Sciatic nerve (tissue), 2 donors: ENCODE measurements at regions not wholly inside any gene's neighbourhood (a gene's known extent, or its start where the extent isn't known, plus 50 kb on each side); places are given as distances from the start of the nearest gene placed in this dataset.

Experiments used
- ATAC-seq: fragments of 200-7000 bp; cut with Tn5 transposase; one replicate; pipeline ENCODE4 v1.9.1; 2020; ENCODE audit warnings: mild to moderate bottlenecking, moderate library complexity
- DNase-seq: peaks from one replicate; pipeline ENCODE4 v3.0.0-alpha.2; 2020; ENCODE audit warnings: low spot score
- intact Hi-C: fragments of 100-400 bp; cut with DNase I; formaldehyde crosslinking; loops from one replicate; pipeline ENCODE4 v1.14.2; 2022
- donor health status: DM: no; HTN: no; CAD: no.
- donor health status: DM: no; HTN: no; CAD: no.

DNA sequence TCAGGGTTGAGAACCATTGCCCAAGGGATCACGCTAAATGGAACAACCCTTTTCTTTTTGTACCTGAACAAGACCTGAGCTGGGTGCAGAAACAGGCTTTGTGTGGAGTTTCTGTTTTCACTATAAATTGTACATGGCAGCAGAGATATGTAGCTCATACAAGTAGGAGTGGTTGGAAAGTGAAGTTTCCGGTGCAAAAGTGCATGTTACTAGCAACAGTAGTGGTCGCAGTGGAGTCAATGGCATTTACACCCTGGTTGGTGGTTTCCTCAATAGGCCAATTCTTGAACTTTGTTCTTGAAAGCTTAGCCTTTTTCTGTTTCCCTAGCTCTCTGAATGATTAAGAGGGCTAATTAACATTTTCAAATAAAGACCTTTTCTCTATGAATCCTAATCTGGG lies 170.7 kb downstream of the NEBL start:
- no peak for ATAC-seq
- intact Hi-C loops = no loop called here
- DNase-seq = no peak

DNA sequence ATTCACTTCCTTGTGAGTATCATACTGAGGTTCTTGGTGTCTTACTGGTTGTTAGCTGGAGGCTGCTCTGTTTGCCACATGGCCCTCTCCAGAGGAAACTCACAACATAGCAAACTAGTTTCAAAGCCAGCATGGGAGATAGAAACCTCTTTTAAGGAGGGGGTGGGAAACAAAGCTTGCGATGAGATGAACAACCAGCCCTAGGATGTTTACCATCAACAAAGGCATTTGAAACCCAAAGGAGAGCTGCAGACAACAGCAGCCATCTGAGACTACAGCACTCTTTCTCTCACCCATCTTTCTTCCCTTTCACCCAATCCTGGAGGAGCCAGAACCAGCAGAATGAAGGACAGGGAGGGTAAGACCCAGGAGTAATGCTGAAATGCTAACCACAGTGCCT lies 182.1 kb downstream of the NEBL start:
- DNase-seq (no peak), ATAC-seq (no peak)
- intact Hi-C loops = no loop called here

DNA sequence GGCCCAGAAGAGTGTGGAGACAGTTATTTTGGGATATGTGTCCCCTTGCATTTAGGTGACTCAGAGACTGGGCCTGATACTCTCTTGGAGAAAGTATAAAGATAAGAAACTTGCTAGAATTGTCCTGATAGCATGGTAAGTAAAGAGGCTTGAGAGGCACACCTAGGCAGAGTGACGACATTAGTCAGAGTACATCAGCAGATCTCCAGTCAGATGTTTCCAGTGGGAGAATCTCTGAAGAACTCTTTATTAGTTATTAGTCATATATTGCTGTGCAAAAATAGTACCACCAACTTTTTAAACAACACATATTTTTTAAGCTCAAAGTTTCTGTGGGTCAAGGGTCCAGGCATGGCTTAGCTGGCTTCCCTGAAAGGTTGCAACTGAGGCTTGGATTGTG lies 182.6 kb downstream of the NEBL start:
- DNase-seq (no peak), ATAC-seq (no peak)
- intact Hi-C loops = no loop called here

DNA sequence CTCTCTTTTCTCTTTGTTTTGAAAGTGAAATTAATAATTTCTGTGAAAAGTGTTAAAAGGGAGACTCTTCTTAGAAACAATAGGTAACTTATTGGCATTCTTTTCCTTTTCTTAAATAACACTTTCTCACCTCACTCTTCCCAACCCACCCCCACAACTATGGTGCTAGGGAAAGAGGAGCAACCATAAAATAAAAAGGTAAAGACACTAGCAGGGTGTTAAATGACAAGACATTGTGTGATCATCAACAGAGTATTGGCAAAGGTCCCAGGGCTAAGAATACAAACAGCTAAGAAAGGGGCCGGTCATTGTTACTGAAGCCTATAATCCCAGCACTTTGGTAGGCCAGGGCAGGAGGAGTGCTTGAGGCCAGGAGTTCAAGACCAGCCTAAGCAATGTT lies 183.7 kb downstream of the NEBL start:
- intact Hi-C loops = no loop called here
- ATAC-seq (no peak), DNase-seq (no peak)

DNA sequence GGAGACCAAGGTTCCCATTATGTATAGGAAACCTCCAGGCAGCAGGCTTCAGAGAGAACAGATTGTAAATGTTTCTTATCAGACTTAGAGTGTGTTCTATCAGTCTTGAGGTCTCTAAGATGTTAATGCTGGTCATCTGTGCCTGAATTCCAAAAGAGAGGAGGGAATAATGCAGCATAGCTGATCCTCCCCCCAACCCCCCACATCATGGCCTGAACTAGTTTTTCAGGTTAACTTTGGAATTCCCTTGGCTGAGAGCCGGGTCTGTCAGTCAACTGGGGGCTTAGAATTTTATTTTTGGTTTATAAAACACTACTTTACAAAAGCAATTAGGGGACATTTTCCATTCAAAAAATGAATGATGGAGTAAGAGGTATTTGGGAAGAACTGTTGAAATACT lies 184.3 kb downstream of the NEBL start:
- no peak for DNase-seq
- ATAC-seq = no peak
- intact Hi-C loops = no loop called here

DNA sequence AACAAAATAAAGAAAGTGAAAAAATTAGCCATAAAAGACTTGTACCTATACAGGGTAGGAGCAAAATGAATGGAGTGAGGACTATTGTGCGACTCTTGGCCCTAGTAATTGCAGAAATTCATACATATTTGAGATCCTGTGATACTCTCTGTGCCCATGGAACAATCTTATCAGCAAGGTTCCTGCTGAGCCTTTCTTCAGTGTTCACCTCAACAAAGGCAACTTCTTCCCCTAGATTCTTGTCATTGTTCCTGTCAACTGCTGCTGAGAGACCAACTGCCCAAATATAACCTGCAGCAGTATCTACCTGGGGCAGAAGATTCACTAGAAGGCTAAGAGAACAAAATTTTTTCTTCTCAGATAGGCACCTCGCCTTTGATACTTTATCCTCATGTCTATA lies 187.4 kb downstream of the NEBL start:
- ATAC-seq = no peak
- intact Hi-C loops = no loop called here
- DNase-seq = no peak

DNA sequence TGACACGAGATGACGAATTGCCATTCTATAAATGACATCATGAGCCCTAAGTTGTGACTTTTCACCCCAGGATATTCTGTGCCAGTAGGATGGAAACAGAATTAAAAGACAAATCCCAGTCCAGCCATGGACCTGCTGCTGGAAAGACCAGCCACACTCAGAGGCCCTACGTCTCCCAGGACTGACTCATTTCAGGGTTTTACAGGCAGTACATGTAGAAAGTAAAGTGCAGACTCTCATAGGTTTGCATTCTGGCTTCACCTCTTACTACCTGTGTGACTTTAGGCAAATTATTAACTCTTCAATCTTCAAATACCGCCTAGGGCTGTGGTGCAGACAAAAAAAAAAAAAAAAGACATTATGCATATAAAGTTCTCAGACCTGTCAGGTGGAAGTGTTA lies 188.8 kb downstream of the NEBL start:
- intact Hi-C loops = no loop called here
- ATAC-seq (no peak), DNase-seq (no peak)

DNA sequence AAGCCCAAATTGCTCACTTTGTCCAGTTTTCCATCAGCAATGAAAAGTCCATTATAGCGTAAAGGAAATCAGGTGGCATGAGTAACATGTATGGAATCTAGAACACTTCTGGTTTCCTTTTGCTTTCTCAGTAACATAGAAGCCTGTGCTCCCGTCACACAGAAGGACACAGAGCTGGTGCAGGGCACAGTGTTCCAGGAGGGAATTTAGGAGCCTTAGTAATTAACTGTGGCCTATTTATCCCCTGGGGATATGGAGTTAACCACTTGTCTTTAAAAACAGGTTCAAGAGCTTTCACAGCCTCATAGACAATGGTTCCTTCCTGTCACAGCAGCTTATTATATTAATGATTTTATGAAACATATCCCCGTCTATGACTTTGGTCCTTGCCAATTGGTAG lies 189.9 kb downstream of the NEBL start:
- ATAC-seq = no peak
- no peak for DNase-seq
- intact Hi-C loops = no loop called here

DNA sequence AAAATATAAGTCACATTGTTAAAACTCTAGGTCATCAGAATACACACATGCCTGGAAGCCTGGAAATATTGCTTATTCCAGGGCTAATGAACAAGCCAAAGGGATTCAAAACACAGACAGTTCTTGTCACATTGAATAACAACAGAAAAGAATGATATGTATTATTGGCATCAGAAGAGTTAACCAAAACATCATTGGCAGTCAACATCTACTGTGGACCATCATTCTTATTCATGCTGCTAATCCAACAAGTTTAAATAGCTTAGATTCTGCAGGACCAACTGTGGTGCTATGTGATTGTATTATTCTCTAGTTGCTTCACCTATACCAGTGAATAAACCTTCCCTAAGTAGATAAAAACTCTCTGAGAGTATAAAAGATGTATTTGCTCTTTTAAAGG lies 198.3 kb downstream of the NEBL start:
- ATAC-seq (no peak), DNase-seq (no peak)

DNA sequence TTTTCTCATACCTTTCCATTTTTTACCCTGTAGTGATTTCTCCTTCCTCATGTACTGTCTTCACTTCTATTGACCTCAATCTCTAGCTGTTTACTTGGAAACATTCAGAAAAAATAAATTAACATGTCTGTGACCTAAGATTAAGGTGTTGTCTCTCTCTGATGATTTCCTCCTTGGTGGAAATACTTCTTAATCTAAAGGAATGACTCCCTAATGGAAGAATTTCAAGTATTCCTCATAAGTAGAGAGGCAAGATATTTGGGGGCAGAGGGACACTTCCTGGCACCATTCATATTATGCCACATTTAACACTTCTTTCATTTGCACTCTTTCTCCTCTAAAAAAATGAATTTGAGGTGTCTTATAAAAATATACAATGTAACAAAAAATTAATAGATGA lies 202.8 kb downstream of the NEBL start:
- DNase-seq = no peak
- ATAC-seq = no peak
- intact Hi-C loops = no loop called here

More for the DNA sequence above, 198.3 kb downstream of the NEBL start:
- intact Hi-C loops = no loop called here

DNA sequence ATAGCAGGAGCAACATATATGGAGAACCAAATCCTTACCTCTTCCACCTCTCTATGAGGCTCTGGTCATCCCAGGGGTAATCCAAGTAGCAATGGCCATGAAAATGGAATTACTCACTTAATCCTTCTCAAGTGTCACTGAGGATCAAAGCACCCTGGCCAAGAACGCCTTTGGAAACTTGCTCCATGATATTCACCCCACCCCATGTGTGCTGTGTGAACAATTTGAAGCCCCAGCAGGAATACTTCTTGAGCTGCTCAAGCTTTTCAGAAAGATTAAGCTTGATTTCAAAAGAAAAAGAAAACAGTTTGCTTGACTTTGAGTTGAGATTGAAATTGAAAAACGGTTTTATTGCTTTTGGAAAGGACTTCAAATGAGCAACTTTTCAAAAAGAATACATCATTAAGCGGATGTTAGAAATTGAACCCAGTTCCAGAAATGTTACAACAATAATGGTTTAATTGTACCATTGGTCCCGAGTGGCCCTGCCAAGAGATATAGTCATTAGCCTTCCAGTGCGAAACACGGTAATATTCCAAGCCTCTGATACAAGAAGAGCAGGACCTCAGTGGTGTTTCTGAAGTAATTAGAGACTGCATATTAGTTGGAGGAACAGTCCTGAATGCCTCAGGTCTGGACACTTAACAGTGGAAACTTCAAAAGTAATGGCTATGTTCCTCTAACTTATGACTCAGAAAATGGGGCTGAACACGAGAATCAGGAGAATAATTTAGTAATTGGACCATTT lies 208.1 kb downstream of the NEBL start:
- no peak for DNase-seq
- peak; percentile 72 for ATAC-seq

DNA sequence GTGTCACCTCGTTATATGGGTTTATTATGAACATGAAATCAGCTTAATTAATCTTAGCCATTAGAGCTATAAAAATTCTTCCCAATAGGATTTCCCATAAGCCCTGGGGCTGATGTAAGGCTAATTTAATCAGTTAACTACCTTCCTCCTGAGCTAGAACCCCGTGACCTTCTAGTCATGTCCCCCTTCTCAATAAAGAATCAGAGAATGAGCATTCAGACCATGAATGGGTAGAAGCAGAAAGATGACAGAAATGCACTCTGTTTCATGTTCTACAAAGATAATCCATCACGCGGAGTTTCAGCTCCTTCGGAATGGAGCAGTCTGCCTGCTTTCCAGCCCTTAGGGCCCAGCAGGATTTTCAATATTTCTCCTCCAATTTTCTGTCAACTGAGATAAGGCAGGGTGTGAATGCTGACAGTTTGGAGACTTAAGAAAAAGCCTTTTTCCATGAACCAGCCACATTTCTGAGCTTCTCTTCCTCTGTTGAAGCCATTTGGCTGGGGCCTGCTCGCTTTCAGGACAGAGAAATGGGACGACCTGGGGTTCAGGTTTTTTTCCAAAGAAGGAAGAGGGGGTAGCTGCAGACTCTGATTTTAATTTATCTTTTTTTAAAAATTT lies 211.0 kb downstream of the NEBL start:
- no peak for ATAC-seq
- DNase-seq = no peak
- intact Hi-C loops = no loop called here

More for the DNA sequence above, 208.1 kb downstream of the NEBL start:
- intact Hi-C loops = no loop called here

DNA sequence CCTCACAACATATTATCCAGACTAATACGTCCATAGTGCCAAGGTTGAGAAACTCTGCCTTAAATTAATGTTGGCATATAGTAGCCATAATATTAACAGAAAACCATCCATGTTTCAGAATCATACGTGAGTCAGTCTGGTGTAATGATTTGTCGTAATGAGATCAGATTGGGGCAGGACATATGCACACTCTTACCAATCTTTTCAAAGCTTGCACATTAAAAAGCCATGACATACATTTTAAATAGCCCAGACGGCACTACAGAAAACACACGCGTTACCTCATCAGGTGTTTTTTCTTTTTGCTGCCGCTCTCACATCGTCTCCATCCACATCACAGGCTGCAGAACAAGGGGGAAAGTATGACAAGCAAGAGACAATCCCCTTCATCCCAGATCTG lies 211.6 kb downstream of the NEBL start:
- DNase-seq (no peak), ATAC-seq (no peak)
- intact Hi-C loops = no loop called here

DNA sequence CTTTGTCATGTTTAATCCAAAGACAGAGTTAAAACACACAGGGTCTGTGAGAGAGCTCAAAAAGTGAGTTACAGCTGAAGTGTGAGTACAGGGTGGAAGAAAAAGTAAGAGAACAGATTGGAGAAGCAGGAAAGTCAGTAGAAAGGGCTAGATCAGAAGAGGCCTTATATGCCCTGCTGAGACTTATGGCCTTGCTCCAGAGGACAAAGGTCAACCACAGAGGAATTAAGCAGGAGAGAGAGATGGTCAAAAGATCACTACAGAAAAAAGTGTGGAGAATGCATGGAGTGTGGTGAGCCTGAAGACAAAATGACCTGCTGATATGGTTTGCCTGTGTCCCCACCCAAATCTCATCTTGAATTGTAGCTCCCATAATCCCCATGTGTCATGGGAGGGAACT lies 213.8 kb downstream of the NEBL start:
- intact Hi-C loops = no loop called here
- ATAC-seq (no peak), DNase-seq (no peak)

DNA sequence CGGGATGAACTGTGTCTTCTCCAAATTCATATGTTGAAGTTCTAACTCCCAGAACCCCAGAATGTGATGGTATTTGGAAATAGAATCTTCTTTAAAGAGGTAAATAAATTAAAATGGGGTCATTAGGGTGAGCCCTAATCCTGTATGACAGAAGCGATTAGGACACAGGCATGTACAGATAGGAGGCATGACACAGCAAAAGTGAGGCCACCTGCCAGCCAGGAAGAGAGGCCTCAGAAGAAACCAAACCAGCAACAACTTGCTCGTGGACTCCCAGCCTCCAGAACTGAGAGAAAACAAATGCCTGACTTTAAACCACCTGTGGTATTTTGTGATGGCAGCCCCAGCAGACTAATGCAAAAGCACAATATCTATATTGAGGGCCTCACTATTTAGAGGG lies 214.3 kb downstream of the NEBL start:
- no peak for ATAC-seq
- DNase-seq = no peak

DNA sequence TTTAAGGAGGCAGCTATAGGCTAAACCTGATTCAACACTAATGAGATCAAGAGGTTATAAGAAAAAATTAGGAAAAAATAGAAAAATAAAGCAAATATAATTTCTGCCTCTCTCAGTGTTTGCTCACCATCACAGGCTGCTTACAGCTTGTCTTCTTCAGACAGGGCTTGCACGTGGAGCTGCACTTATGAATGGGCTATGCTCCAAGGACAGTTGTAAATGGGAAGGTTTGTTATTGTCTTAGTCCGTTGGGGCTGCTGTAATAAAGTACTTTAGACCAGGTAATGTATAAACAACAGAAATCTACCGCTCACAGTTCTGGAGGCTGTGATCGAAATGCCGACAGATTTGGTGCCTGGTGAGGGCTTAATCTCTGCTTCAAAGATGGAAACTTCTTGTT lies 219.8 kb downstream of the NEBL start:
- ATAC-seq (no peak), DNase-seq (no peak)
- intact Hi-C loops = no loop called here

More for the DNA sequence above, 214.3 kb downstream of the NEBL start:
- intact Hi-C loops = no loop called here

DNA sequence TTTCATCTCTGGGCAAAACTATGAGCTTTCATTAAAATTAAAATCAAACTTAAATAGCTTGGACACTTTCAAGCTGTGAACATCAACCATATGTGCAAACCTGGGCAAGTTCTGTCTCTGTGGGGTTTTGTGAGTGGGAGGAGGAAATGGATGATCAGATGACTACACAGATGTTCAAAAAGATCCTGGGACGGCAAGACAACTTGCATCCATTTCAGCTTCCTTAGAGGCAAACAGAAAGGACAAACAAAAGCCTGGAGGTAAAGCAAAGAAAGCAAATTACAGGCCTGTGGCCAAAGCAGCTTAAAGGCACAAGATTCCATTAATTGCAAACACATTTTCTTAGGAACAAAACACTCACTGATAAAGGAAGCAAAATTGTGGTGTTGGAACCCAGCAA lies 222.2 kb downstream of the NEBL start:
- no peak for ATAC-seq
- DNase-seq = no peak
- intact Hi-C loops = no loop called here

DNA sequence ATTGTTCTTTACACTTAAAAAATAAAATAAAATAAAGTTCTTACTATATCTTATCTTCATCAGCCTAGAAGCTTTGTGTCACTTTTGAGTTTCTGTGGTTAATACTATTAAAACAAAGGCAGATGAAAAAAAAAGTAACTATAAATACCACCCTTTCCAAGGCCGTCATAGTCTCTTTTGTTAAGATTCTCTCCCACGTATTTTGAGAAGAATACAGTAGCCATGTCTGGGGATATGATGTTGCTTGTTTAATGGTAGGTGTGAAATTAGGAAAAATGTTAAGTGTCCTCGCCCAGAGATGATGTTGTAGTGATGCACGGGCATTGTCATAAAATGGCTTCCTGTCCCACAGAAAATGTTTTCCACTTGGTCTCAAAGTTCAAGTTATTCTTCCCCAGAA lies 223.9 kb downstream of the NEBL start:
- DNase-seq (no peak), ATAC-seq (no peak)
- intact Hi-C loops = no loop called here

DNA sequence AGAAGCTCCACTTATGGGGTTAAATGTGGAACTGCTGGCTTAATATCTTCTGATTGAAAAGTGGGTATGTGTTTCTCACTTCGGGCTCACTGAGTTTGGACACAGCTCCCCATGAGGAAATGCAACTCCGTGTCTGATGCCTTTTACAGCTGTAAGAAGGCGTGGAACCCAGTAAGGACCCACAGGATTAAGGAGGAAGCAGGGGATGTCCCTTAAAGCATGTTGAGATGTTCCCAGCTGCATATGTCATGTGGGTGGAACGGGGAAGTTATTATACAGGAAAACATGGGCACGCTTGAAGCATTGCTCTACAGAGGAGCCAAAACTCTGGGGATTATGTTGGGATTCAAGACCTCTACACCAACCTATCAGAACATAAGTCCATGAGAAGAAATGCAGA lies 224.4 kb downstream of the NEBL start:
- intact Hi-C loops = no loop called here
- ATAC-seq (peak; percentile 13), DNase-seq (no peak)

DNA sequence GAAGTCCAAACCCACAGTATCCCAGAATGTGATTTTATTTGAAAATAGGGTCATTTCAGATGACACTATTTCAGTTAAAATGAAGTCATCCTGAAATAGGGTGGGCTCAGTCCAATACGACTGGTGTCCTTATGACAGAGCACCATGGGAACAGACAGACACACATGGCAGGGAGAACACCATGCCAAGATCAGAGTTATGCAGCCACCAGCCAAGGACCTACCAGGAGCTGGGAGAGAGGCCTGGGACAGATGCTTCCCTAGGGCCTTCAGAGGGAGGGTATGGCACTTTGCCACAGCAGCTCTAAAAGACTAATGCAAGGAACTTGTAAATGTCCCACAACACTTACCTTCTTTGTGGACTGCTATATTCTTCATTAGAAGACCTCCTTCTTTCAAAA lies 226.5 kb downstream of the NEBL start:
- no peak for DNase-seq
- intact Hi-C loops = no loop called here
- no peak for ATAC-seq

DNA sequence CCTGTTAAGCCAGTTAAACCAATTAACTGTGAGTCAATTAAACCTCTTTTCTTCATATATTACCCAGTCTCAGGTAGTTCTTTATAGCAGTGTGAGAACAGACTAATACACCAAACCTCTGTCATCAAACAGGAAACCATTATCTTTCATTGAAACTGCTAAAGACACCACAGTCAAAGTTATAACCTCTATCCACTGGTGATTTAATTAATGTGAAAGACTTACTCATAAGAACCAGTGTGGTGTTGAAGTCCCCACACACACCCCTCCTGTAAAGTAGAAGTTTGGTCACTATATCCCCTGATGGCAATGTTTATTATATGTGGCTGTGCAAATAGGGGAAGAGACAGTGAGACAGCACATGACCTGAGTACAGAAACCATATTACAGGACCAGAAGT lies 228.1 kb downstream of the NEBL start:
- ATAC-seq (no peak), DNase-seq (no peak)
- intact Hi-C loops = no loop called here
